CD14-positive monocyte (primary cell): ENCODE measurements at regions not wholly inside any gene's neighbourhood (a gene's known extent, or its start where the extent isn't known, plus 50 kb on each side); places are given as distances from the start of the nearest gene placed in this dataset.

ENCODE experiments used
- DNase-seq, 3 donors: peaks; one replicate each; pipeline ENCODE4 v3.0.0-alpha.2; 2011 to 2022
- H2AFZ ChIP-seq: 2 replicates; pipeline ENCODE4 v1.6.0; 2012; ENCODE audit warnings: mild to moderate bottlenecking, low read depth, low read length, inconsistent platforms; ENCODE audit not compliant: insufficient read depth, poor library complexity, severe bottlenecking
- H3K27ac ChIP-seq, 2 donors: 1 replicate in 1 of 2; 2 replicates in 1 of 2; pipeline ENCODE4 v1.5.1; 2012 to 2013; ENCODE audit warnings: low read length in 2 of 2, control low read depth in 1 of 2, inconsistent platforms in 1 of 2, low read depth in 1 of 2, mild to moderate bottlenecking in 1 of 2
- H3K27me3 ChIP-seq, 2 donors: one replicate each; pipeline versions ENCODE4 v1.6.0 to v1.6.1; 2011 to 2013; ENCODE audit warnings: low read length in 2 of 2; ENCODE audit not compliant: control insufficient read depth in 2 of 2, insufficient read depth in 2 of 2
- H3K36me3 ChIP-seq, 2 donors: replicated peaks in 1 of 2; 1 replicate in 1 of 2; 2 replicates in 1 of 2; pipeline versions ENCODE4 v1.5.1 to v1.6.1; 2012 to 2013; ENCODE audit warnings: low read length in 2 of 2, control low read depth in 1 of 2, inconsistent platforms in 1 of 2, mild to moderate bottlenecking in 1 of 2; ENCODE audit not compliant: insufficient read depth in 2 of 2, control insufficient read depth in 1 of 2
- H3K4me1 ChIP-seq, 2 donors: 1 replicate in 1 of 2; 2 replicates in 1 of 2; pipeline versions ENCODE4 v1.5.1 to v1.6.1; 2012 to 2013; ENCODE audit warnings: low read length in 2 of 2, control low read depth in 1 of 2, inconsistent platforms in 1 of 2, mild to moderate bottlenecking in 1 of 2, moderate library complexity in 1 of 2; ENCODE audit not compliant: insufficient read depth in 2 of 2, control insufficient read depth in 1 of 2
- H3K4me2 ChIP-seq: replicated peaks from 2 replicates; pipeline ENCODE3; 2012; ENCODE audit warnings: low read length, moderate library complexity, mild to moderate bottlenecking; ENCODE audit not compliant: poor library complexity, severe bottlenecking; ENCODE audit errors: extremely low read depth
- H3K4me3 ChIP-seq, 3 experiments: fragments of 200-600 bp in 1 of 3; sonication (generic) in 1 of 3; replicated peaks in 1 of 3; 1 replicate in 2 of 3; 2 replicates in 1 of 3; pipeline ENCODE4 v1.5.1; 2011 to 2013; ENCODE audit warnings: low read length in 3 of 3, mild to moderate bottlenecking in 3 of 3, control low read depth in 2 of 3, low read depth in 2 of 3, inconsistent platforms in 1 of 3, moderate library complexity in 1 of 3
- H3K79me2 ChIP-seq: 2 replicates; pipeline ENCODE4 v1.6.0; 2012; ENCODE audit warnings: mild to moderate bottlenecking, control low read depth, inconsistent platforms, low read length, moderate library complexity; ENCODE audit not compliant: insufficient read depth
- H3K9ac ChIP-seq: 2 replicates; pipeline ENCODE4 v1.6.0; 2017; ENCODE audit warnings: low read length, mild to moderate bottlenecking; ENCODE audit not compliant: insufficient read depth, poor library complexity, severe bottlenecking
- H3K9me3 ChIP-seq, 2 donors: replicated peaks in 1 of 2; 1 replicate in 1 of 2; 2 replicates in 1 of 2; pipeline versions ENCODE4 v1.5.1 to v1.6.1; 2012 to 2013; ENCODE audit warnings: low read length in 2 of 2, control low read depth in 1 of 2; ENCODE audit not compliant: control insufficient read depth in 1 of 2, insufficient read depth in 1 of 2
- H4K20me1 ChIP-seq: 2 replicates; pipeline ENCODE4 v1.6.0; 2012; ENCODE audit warnings: mild to moderate bottlenecking, low read length, control low read depth, moderate library complexity; ENCODE audit not compliant: insufficient read depth
- H3K27ac Mint-ChIP-seq, 7 donors: one replicate each; pipeline ENCODE4 v1.8.0; 2020; ENCODE audit warnings: mild to moderate bottlenecking in 7 of 7, mixed read lengths in 7 of 7, moderate library complexity in 6 of 7, inconsistent platforms in 2 of 7
- H3K27me3 Mint-ChIP-seq, 3 donors: one replicate each; pipeline ENCODE4 v1.8.0; 2021 to 2022; ENCODE audit warnings: low read depth in 3 of 3, mild to moderate bottlenecking in 3 of 3, mixed read lengths in 3 of 3, moderate library complexity in 3 of 3, inconsistent platforms in 1 of 3
- H3K36me3 Mint-ChIP-seq, 2 donors: one replicate each; pipeline ENCODE4 v1.8.0; 2020; ENCODE audit warnings: mixed read lengths in 2 of 2, inconsistent platforms in 1 of 2, mild to moderate bottlenecking in 1 of 2
- H3K4me1 Mint-ChIP-seq: one replicate; pipeline ENCODE4 v1.8.0; 2020; ENCODE audit warnings: mild to moderate bottlenecking, mixed read lengths
- H3K4me3 Mint-ChIP-seq, 2 donors: one replicate each; pipeline ENCODE4 v1.8.0; 2020; ENCODE audit warnings: mild to moderate bottlenecking in 2 of 2, mixed read lengths in 2 of 2, moderate library complexity in 1 of 2
- H3K9me3 Mint-ChIP-seq, 7 donors: one replicate each; pipeline ENCODE4 v1.8.0; 2020 to 2022; ENCODE audit warnings: mixed read lengths in 7 of 7, mild to moderate bottlenecking in 6 of 7, moderate library complexity in 6 of 7, inconsistent platforms in 2 of 7
- CTCF ChIP-seq: fragments of 200-600 bp; IDR thresholded peaks from one replicate; pipeline ENCODE4 v1.8.0; 2022; ENCODE audit warnings: antibody characterized with exemption, mild to moderate bottlenecking
- WGBS: methylation state at CpG from one replicate; pipeline ENCODE4 v1.1.5; 2013; ENCODE audit warnings: missing lambda C conversion rate; ENCODE audit not compliant: insufficient coverage; 5-methylcytosine and 5-hydroxymethylcytosine counted together
- intact Hi-C, 2 donors: fragments of 100-400 bp; cut with micrococcal nuclease; formaldehyde crosslinking; loops; one replicate each; pipeline versions ENCODE4 v1.15.0 to v1.15.1; 2023

- Mint-ChIP-seq H3K27ac (peak overlapping the region in 1 of 7 donors; percentile 57), H3K36me3 (no peaks in the 10 kb centered on the region), H3K4me3 (no peak overlapping the region), H3K9me3 (peaks cover 0 to 4% (median 0%) of the 10 kb centered on the region in 7 donors), H3K27me3 (peaks cover 2 to 5% (median 4%) of the 10 kb centered on the region in 3 donors), H3K4me1 (no peaks in the 10 kb centered on the region)
- no peak for DNase-seq
- Histone ChIP-seq H3K4me3 (no peak overlapping the region), H3K4me2 (no peak overlapping the region), H3K27me3 (no peaks in the 10 kb centered on the region), H3K36me3 (no peaks in the 10 kb centered on the region), H3K9ac (no peak overlapping the region), H3K4me1 (no peaks in the 10 kb centered on the region), H3K9me3 (no peaks in the 10 kb centered on the region), H4K20me1 (no peaks in the 10 kb centered on the region), H3K27ac (no peak overlapping the region), H3K79me2 (no peaks in the 10 kb centered on the region), H2AFZ (no peak overlapping the region)
- no peak for TF ChIP-seq CTCF
- 98% methylated on average over 5 of the region's 9 CpGs for WGBS
- intact Hi-C loops = no loop called here
Measured at GRCh38 chr11:70622091-70622490, 223.8 kb downstream of the CTTN start.

GRCh38 chr11:70623906-70624597, 225.7 kb downstream of the CTTN start:
- Mint-ChIP-seq H3K36me3 (no peaks in the 10 kb centered on the region), H3K27me3 (peaks cover 4 to 14% (median 5%) of the 10 kb centered on the region in 3 donors), H3K27ac (no peak overlapping the region), H3K9me3 (peaks cover 0 to 4% (median 0%) of the 10 kb centered on the region in 7 donors), H3K4me3 (no peak overlapping the region), H3K4me1 (peaks cover 5% of the 10 kb centered on the region)
- no peak for DNase-seq
- Histone ChIP-seq H3K9me3 (no peaks in the 10 kb centered on the region), H3K36me3 (no peaks in the 10 kb centered on the region), H4K20me1 (no peaks in the 10 kb centered on the region), H3K4me1 (no peaks in the 10 kb centered on the region), H3K4me2 (no peak overlapping the region), H3K4me3 (no peak overlapping the region), H3K9ac (no peak overlapping the region), H3K27me3 (no peaks in the 10 kb centered on the region), H3K79me2 (no peaks in the 10 kb centered on the region), H2AFZ (no peak overlapping the region), H3K27ac (no peak overlapping the region)
- WGBS = 78% methylated on average over 4 of the region's 9 CpGs
- intact Hi-C loops = no loop called here
- no peak for TF ChIP-seq CTCF
